Activated effector memory CD4-positive, alpha-beta T cell treated with anti-CD3 and anti-CD28 coated beads, Interleukin-2, amount 50 U/mL, for 16 hours (primary cell): ENCODE measurements at regions not wholly inside any gene's neighbourhood (a gene's known extent, or its start where the extent isn't known, plus 50 kb on each side); places are given as distances from the start of the nearest gene placed in this dataset.
A peak's percentile ranks its signal among the peaks of the same experiment; 100 is the strongest.

Experiments used
- DNase-seq: peaks from one replicate; pipeline ENCODE4 v3.0.0-alpha.2; 2020

- no peak for DNase-seq
Measured at GRCh38 chr1:209207701-209208286, 375.7 kb upstream of the CAMK1G start.

DNA sequence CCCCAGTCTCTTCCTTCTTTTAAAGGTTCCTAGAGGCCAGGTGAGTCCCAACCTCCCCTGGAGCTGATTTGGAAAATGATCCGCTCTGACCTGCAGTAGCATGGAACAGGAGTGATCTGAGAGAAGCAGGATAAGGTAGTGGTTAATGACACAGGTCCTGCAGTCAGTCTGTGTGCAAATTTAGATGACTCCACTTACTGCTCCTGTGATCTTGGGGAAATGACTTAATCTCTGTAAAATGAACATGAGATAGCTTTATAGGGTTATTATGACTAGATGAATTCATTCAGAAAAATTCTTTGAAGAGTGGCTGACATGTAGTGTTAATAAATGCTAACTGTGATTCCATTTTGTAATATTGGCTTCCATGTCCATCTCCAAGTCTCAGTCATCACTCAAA is 374.9 kb upstream of the CAMK1G start:
- DNase-seq, result no peak

DNA sequence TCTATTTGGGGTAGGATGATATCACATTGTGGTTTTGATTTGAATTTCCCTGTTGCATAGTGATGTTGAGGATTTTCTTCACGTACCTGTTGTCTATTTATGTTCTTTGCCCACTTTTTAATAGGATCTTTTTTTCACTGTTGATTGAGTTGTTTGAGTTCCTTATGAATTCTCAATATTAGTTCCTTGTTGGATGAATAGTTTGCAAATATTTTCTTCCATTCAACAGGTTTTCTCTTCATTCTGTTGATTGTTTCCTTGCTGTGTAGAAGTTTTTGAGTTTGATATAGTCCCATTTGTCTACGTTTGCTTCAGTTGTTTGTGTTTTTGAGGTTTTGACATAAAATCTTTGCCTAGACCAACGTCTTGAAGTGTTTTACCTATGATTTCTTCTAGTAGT is 369.5 kb upstream of the CAMK1G start:
- no peak for DNase-seq

DNA sequence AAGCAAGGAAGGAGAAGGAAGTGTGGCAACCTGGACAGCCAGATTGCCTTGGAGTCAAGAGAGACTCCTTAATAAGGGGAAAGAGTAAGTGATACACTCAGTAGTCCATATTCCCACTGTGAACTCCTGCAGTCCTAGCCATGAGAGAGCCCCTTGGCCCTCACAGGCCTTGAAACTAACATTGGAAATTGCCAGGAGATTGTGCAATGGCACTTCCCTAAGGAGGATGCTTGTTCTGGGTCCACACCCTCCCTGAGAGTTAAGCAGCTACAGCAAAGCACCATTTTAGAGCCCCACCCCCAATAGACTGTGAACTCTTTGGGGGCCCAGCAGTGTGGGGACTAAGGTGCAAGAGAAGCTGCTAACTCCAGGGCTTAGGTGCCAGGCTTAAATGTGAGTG is 367.7 kb upstream of the CAMK1G start:
- DNase-seq, result no peak

- DNase-seq, result no peak
Measured at GRCh38 chr1:209218113-209218512, 365.4 kb upstream of the CAMK1G start.

- no peak for DNase-seq
Measured at GRCh38 chr1:209218981-209219380, 364.5 kb upstream of the CAMK1G start.

- no peak for DNase-seq
Measured at GRCh38 chr1:209219791-209220524, 363.6 kb upstream of the CAMK1G start.

DNA sequence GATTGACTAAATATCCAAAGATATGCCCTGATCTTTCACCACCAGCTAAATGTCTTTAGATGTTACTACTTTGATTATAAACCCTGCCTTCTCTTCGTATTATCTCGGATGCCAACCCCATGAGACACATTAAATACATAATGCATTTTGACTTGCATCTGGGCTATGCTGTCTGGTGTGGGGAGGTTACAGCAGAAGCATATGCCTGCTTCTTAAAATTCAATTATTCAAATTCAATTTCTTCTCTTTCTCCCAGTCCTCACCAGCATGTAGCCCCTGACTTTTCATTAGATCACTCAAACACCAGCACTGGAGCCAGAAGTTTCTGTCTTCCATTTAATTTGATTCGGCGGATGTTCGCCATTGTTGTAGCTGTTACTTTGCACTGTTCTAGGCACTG is 360.7 kb upstream of the CAMK1G start:
- no peak for DNase-seq

GRCh38 chr1:209223791-209224190 is 359.7 kb upstream of the CAMK1G start:
- no peak for DNase-seq

DNA sequence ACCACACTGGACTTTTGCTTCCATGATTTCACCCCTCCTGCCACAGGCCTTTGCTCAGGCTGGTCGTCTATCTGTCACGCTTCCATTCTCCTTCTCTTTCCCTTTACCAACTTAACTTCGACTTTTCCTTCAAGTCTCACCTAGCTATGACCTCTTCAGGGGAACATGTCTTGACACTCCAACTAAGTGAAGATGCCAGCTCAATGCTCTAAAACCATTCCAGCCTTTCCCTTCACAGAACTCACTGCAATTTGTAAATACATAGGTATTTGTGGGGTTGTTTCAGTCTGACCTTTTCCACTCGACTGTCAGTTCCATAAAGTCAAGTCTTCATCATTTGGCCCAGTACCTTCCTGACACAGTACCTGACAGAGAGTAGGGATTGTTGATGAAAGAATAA is 358.6 kb upstream of the CAMK1G start:
- no peak for DNase-seq

DNA sequence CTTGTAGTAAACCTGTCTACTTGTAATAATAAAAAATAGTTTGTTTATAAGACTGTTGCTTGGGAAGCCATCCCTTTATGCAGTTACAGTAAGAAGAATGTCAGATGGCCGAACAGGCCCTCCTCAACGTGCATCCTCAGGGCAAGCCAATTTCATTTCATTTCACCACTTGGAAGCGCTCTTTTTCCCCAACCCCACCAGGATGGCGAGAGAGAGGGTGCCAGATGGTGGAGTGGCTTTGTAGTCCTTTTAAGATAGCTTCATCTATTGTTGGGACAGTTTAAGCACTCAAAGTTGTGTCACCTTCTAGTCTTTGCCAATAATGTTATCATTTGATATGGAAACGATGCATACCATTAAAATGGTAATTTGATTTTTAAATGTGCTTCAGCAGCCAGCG is 356.3 kb upstream of the CAMK1G start:
- no peak for DNase-seq

DNA sequence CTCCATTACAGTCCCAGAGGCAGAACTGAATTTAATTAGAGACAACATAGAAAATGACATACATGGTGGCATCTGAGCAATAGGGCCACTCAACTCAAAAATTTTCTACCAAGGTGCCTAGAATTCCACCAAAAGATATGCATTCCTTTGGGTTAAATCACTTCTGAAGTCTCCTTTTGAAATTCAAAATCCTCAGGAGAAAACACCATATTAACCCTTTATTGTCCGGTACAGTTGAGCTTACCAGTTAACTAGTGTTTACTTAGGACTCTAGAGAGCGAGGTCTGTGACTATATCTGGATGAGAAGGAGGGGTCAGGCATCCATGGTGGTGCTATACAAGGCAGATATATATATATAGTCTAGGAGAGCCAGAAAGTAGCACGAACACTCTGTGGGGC is 355.6 kb upstream of the CAMK1G start:
- DNase-seq, result no peak

DNA sequence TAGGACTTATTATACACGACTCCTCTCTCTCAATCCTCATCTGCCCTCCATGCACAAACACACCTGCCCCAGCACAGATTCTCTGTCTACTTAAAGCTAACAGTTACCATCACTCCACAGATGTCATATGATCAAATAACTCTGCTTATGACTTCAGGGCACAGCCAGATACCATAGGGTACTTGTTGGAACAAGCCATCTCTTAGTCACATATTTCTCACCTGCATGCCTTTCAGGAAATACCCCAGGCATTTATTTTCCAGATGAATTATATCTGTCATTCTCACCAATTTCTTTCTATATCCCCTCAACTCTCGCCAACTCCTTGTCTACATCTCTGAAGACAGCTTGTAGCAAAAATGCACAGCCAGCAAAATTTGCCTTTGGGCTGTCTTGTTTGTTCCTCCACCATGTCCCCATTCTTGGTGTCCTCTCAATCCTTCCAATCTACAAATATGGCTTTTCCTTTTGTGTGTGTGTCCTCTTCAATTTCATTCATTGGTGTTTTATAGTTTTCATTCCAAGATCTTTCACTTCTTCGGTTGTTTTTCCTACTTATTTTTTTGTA is 353.9 kb upstream of the CAMK1G start:
- no peak for DNase-seq

DNA sequence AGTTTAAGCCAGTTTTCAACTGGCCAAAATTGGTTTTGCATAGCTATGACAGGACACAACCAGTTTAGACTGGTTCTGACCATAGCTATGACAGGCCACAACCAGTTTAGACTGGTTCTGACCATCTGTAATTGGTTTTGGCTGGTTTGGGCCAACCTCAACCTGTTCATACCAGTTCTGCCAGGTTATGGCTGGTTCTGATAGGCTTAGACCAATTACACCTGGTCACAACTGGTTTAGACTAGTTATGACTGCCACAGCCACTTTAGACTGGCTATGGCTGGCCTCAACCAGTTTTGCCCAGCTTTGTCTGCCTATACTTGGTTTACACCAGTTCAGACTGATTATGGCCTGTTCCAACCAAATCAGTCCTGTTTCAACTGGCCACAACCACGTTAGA is 353.2 kb upstream of the CAMK1G start:
- DNase-seq, result no peak

GRCh38 chr1:209231476-209232156 is 351.9 kb upstream of the CAMK1G start:
- DNase-seq, result no peak

GRCh38 chr1:209232197-209232596 is 351.3 kb upstream of the CAMK1G start:
- DNase-seq, result no peak

DNA sequence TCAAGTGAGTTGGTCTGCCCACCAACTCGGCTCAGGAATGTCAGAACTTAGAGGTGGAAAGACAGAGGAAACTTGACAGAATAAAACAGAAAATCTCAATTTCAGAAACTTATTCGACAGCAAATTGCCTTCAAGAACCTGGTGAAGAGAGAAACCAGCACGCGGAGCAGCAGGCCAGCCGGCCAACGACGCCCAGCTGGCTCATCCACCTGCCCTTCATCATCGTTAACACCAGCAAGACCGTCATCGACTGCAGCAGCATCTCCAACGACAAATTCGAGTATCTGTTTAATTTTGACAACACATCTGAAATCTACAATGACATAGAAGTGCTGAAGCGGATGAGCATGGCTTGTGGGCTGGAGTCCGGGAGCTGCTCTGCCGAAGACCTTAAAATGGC is 350.8 kb upstream of the CAMK1G start:
- no peak for DNase-seq

DNA sequence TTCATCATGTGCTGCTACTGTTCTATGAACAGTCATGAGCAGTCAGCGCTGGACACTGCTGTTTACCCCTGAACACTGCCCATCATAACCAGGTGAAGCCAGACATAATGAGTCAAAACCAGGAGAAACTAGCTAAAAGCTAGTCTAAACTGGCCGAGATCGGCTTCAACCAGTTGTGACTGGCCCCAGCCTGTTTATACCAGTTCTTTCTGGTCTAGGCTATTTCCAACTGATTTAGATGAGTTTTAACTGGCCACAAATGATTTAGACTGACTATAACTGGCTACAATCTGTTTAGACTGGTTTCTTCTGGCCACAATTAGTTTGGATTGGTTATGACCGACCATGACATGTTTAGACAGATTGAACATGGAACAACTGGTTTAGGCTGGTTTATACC is 348.3 kb upstream of the CAMK1G start:
- DNase-seq, result no peak

DNA sequence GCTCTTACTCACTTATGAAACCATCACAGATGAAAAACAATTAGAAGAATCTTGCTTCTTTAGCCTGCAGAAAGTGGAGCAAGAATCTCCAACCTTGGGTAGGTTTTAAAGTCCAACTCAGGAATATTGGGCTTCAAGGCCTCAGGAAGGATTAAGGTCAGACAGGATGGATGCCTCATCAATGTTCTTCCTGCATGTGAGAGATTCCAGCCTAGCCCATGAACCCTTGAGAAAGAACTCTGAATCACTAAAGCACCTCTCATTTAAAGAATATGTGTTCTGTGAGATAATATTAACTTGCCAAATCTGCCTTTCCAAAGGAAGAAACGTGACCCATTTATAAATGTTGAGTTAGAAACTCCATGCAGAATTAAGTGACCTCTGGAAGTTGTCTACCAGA is 345.2 kb upstream of the CAMK1G start:
- no peak for DNase-seq

GRCh38 chr1:209240351-209240750 is 343.2 kb upstream of the CAMK1G start:
- no peak for DNase-seq

DNA sequence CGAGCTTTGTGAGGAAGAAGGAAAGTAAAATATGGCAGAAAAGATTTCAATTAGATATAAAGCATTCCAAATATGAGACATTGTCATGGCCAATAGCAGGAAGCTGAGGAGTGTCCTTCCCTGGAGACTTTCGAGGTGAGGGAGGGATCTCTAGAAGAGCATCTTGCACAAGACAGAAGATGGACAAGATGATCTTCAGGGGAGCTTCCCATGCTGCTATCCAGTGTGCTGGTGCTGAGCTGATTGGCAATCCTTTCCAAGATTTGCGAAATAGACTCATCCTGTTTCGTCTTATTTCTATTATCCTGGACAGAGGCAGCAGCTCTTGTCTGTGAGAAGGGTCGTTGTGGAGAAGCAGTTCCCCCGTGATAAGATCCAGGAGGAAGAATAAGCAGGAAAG is 342.0 kb upstream of the CAMK1G start:
- DNase-seq, result no peak

- peak; percentile 66 for DNase-seq
Measured at GRCh38 chr1:209248649-209249279, 334.8 kb upstream of the CAMK1G start.

DNA sequence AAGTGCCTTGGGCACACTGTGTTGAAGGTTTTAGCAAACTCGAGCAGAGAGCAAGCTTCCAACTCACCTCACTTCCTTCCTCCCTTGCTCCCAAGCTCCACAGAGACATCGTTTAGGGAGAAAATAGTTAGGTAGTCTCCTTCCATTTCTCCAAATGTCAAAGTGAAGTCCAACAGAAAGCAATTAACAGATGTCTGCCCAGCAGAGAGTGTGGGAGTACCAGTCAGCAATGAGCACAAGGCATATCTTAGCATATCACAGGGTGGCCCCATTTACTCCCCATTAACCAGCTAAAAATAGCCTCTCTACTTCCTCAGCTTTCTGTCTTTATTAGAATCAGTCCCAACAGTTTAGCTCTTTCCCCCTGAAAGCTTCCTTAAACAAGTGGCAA is 334.2 kb upstream of the CAMK1G start:
- no peak for DNase-seq
